Activated CD8-positive, alpha-beta memory T cell treated with anti-CD3 and anti-CD28 coated beads, Interleukin-2, amount 10 ng/mL, durations not matched to agents 7 days and 5 days (primary cell): ENCODE measurements at regions not wholly inside any gene's neighbourhood (a gene's known extent, or its start where the extent isn't known, plus 50 kb on each side); places are given as distances from the start of the nearest gene placed in this dataset.

Experiments used
- ATAC-seq: fragments of 150-1000 bp; cut with Tn5 transposase; one replicate; pipeline ENCODE4 v1.10.0; 2021; ENCODE audit warnings: moderate library complexity
- CTCF ChIA-PET: fragments of 350-600 bp; sonication (Branson Sonifier 250); formaldehyde crosslinking; loops from one replicate; lab custom pipeline; 2021; ENCODE audit warnings: antibody characterized with exemption; lab: Charles Lee
- DNase-seq: peaks from one replicate; pipeline ENCODE4 v3.0.0-alpha.2; 2020
- H3K27ac Mint-ChIP-seq: one replicate; pipeline ENCODE4 v1.8.0; 2021; ENCODE audit warnings: mild to moderate bottlenecking, mixed read lengths
- H3K27me3 Mint-ChIP-seq: one replicate; pipeline ENCODE4 v1.8.0; 2021; ENCODE audit warnings: mixed read lengths
- H3K36me3 Mint-ChIP-seq: one replicate; pipeline ENCODE4 v1.8.0; 2021; ENCODE audit warnings: mild to moderate bottlenecking, mixed read lengths
- H3K4me1 Mint-ChIP-seq: one replicate; pipeline ENCODE4 v1.8.0; 2021; ENCODE audit warnings: mixed read lengths
- H3K4me3 Mint-ChIP-seq: one replicate; pipeline ENCODE4 v1.8.0; 2021; ENCODE audit warnings: mild to moderate bottlenecking, moderate library complexity, mixed read lengths
- H3K9me3 Mint-ChIP-seq: one replicate; pipeline ENCODE4 v1.8.0; 2022; ENCODE audit warnings: low read depth, mixed read lengths

GRCh38 chr15:62727501-62727900 is 315.0 kb upstream of the TPM1 start:
- Mint-ChIP-seq H3K4me1 (no peaks in the 10 kb centered on the region), H3K9me3 (peaks cover 2% of the 10 kb centered on the region), H3K27me3 (peaks cover 20% of the 10 kb centered on the region), H3K4me3 (no peak overlapping the region), H3K36me3 (no peaks in the 10 kb centered on the region), H3K27ac (no peak overlapping the region)
- DNase-seq (no peak), ATAC-seq (no peak)
- CTCF ChIA-PET: interaction anchor here (0.8 kb wide), 1 partner anchor 18 kb away, joined by 3 read pairs; no protein-coding TSS in a partner anchor

- no peak for ATAC-seq
- H3K36me3 Mint-ChIP-seq: no peaks in the 10 kb centered on the region
- H3K27ac Mint-ChIP-seq: no peak overlapping the region
- CTCF ChIA-PET: no interaction called here
- H3K27me3 Mint-ChIP-seq: peaks cover 22% of the 10 kb centered on the region
- no peak for DNase-seq
- peaks cover 2% of the 10 kb centered on the region for H3K9me3 Mint-ChIP-seq
- H3K4me1 Mint-ChIP-seq: no peaks in the 10 kb centered on the region
- no peak overlapping the region for H3K4me3 Mint-ChIP-seq
Measured at GRCh38 chr15:62730825-62731224, 311.7 kb upstream of the TPM1 start.

- Mint-ChIP-seq H3K4me1 (no peaks in the 10 kb centered on the region), H3K27ac (no peak overlapping the region), H3K36me3 (no peaks in the 10 kb centered on the region), H3K27me3 (peaks cover 22% of the 10 kb centered on the region), H3K4me3 (no peak overlapping the region), H3K9me3 (peaks cover 2% of the 10 kb centered on the region)
- no peak for ATAC-seq
- CTCF ChIA-PET: interaction anchor here (1.5 kb wide), 1 partner anchor 11 kb away, joined by 5 read pairs; no protein-coding TSS in a partner anchor
- DNase-seq: no peak
Measured at GRCh38 chr15:62732078-62732477, 310.5 kb upstream of the TPM1 start.

GRCh38 chr15:62734706-62735105 is 307.8 kb upstream of the TPM1 start:
- no peaks in the 10 kb centered on the region for H3K4me1 Mint-ChIP-seq
- peaks cover 2% of the 10 kb centered on the region for H3K9me3 Mint-ChIP-seq
- no peak overlapping the region for H3K27ac Mint-ChIP-seq
- no peak overlapping the region for H3K4me3 Mint-ChIP-seq
- CTCF ChIA-PET: no interaction called here
- peaks cover 16% of the 10 kb centered on the region for H3K27me3 Mint-ChIP-seq
- ATAC-seq (no peak), DNase-seq (no peak)
- no peaks in the 10 kb centered on the region for H3K36me3 Mint-ChIP-seq

- no peak for DNase-seq
- CTCF ChIA-PET: interaction anchor here (0.6 kb wide), 1 partner anchor 48 kb away, joined by 3 read pairs; no protein-coding TSS in a partner anchor
Measured at GRCh38 chr15:62736756-62737155, 305.8 kb upstream of the TPM1 start.

GRCh38 chr15:62737551-62737950 is 305.0 kb upstream of the TPM1 start:
- Mint-ChIP-seq H3K36me3 (no peaks in the 10 kb centered on the region), H3K4me1 (no peaks in the 10 kb centered on the region), H3K27me3 (peaks cover 3% of the 10 kb centered on the region), H3K9me3 (no peaks in the 10 kb centered on the region), H3K27ac (no peak overlapping the region), H3K4me3 (no peak overlapping the region)
- CTCF ChIA-PET: no interaction called here
- ATAC-seq (no peak), DNase-seq (no peak)

More at GRCh38 chr15:62736756-62737155, 305.8 kb upstream of the TPM1 start:
- Mint-ChIP-seq H3K36me3 (no peaks in the 10 kb centered on the region), H3K27ac (no peak overlapping the region), H3K27me3 (peaks cover 5% of the 10 kb centered on the region), H3K4me1 (no peaks in the 10 kb centered on the region), H3K4me3 (no peak overlapping the region), H3K9me3 (no peaks in the 10 kb centered on the region)
- no peak for ATAC-seq

GRCh38 chr15:62739082-62739481 is 303.5 kb upstream of the TPM1 start:
- peaks cover 1% of the 10 kb centered on the region for H3K27me3 Mint-ChIP-seq

GRCh38 chr15:62739507-62739906 is 303.0 kb upstream of the TPM1 start:
- DNase-seq (no peak), ATAC-seq (no peak)
- no peak overlapping the region for H3K27ac Mint-ChIP-seq
- CTCF ChIA-PET: no interaction called here
- H3K27me3 Mint-ChIP-seq: no peaks in the 10 kb centered on the region
- no peak overlapping the region for H3K4me3 Mint-ChIP-seq
- no peaks in the 10 kb centered on the region for H3K4me1 Mint-ChIP-seq
- no peaks in the 10 kb centered on the region for H3K9me3 Mint-ChIP-seq
- no peaks in the 10 kb centered on the region for H3K36me3 Mint-ChIP-seq

More at GRCh38 chr15:62739082-62739481, 303.5 kb upstream of the TPM1 start:
- no peak overlapping the region for H3K4me3 Mint-ChIP-seq
- DNase-seq (no peak), ATAC-seq (no peak)
- no peak overlapping the region for H3K27ac Mint-ChIP-seq
- no peaks in the 10 kb centered on the region for H3K4me1 Mint-ChIP-seq
- CTCF ChIA-PET: interaction anchor here (1.1 kb wide), 1 partner anchor 8 kb away, joined by 3 read pairs; no protein-coding TSS in a partner anchor
- H3K9me3 Mint-ChIP-seq: no peaks in the 10 kb centered on the region
- H3K36me3 Mint-ChIP-seq: no peaks in the 10 kb centered on the region

- H3K4me1 Mint-ChIP-seq: no peaks in the 10 kb centered on the region
- no peak overlapping the region for H3K27ac Mint-ChIP-seq
- DNase-seq: no peak
- no peaks in the 10 kb centered on the region for H3K36me3 Mint-ChIP-seq
- no peaks in the 10 kb centered on the region for H3K9me3 Mint-ChIP-seq
- H3K27me3 Mint-ChIP-seq: no peaks in the 10 kb centered on the region
- no peak overlapping the region for H3K4me3 Mint-ChIP-seq
- no peak for ATAC-seq
- CTCF ChIA-PET: no interaction called here
Measured at GRCh38 chr15:62740141-62741004, 302.2 kb upstream of the TPM1 start.

GRCh38 chr15:62741106-62741505 is 301.4 kb upstream of the TPM1 start:
- Mint-ChIP-seq H3K36me3 (no peaks in the 10 kb centered on the region), H3K4me1 (no peaks in the 10 kb centered on the region), H3K27me3 (peaks cover 1% of the 10 kb centered on the region), H3K4me3 (no peak overlapping the region), H3K27ac (no peak overlapping the region), H3K9me3 (no peaks in the 10 kb centered on the region)
- CTCF ChIA-PET: interaction anchor here (1.3 kb wide), 1 partner anchor 21 kb away, joined by 3 read pairs; no protein-coding TSS in a partner anchor
- DNase-seq (no peak), ATAC-seq (no peak)

- DNase-seq (no peak), ATAC-seq (no peak)
- no peak overlapping the region for H3K27ac Mint-ChIP-seq
- H3K27me3 Mint-ChIP-seq: peaks cover 3% of the 10 kb centered on the region
- no peaks in the 10 kb centered on the region for H3K4me1 Mint-ChIP-seq
- no peak overlapping the region for H3K4me3 Mint-ChIP-seq
- no peaks in the 10 kb centered on the region for H3K36me3 Mint-ChIP-seq
- H3K9me3 Mint-ChIP-seq: no peaks in the 10 kb centered on the region
- CTCF ChIA-PET: interaction anchor here (0.6 to 2.2 kb wide), 16 partner anchors 9 to 597 kb away, joined by 3 to 6 read pairs (median 3); no protein-coding TSS in a partner anchor
Measured at GRCh38 chr15:62742409-62743171, 300.0 kb upstream of the TPM1 start.

- CTCF ChIA-PET: interaction anchor here (1.7 kb wide), 1 partner anchor 18 kb away, joined by 3 read pairs; no protein-coding TSS in a partner anchor
- no peaks in the 10 kb centered on the region for H3K36me3 Mint-ChIP-seq
- ATAC-seq (no peak), DNase-seq (no peak)
- no peaks in the 10 kb centered on the region for H3K4me1 Mint-ChIP-seq
- H3K9me3 Mint-ChIP-seq: no peaks in the 10 kb centered on the region
- no peak overlapping the region for H3K4me3 Mint-ChIP-seq
- H3K27ac Mint-ChIP-seq: no peak overlapping the region
- peaks cover 5% of the 10 kb centered on the region for H3K27me3 Mint-ChIP-seq
Measured at GRCh38 chr15:62745621-62746225, 296.8 kb upstream of the TPM1 start.

- Mint-ChIP-seq H3K4me3 (no peak overlapping the region), H3K4me1 (no peaks in the 10 kb centered on the region), H3K27ac (no peak overlapping the region), H3K36me3 (no peaks in the 10 kb centered on the region), H3K27me3 (peaks cover 11% of the 10 kb centered on the region), H3K9me3 (no peaks in the 10 kb centered on the region)
- DNase-seq (no peak), ATAC-seq (no peak)
- CTCF ChIA-PET: no interaction called here
Measured at GRCh38 chr15:62748196-62748595, 294.4 kb upstream of the TPM1 start.
